ENCODE measurements at regions not wholly inside any gene's neighbourhood (a gene's known extent, or its start where the extent isn't known, plus 50 kb on each side); places are given as distances from the start of the nearest gene placed in this dataset.

DNA sequence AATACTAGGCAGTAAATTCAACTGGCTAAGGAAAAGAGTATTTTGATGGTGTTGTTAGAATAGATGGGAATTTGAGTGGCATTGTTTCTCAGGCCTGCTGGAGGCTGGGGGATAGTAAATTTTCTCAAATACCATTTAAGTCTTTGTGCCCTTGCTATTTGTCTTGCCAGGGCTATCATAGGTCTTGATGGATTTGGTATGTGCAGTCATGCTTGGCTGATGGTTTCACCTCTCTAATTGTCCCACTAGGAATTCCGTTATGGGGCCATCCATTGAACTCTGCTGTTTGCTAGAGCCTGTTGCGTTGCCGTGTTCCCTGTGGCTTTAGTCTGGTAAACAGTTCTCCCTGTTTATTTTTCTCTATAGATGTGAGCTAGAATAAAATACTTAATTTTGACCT is 438.1 kb upstream of the FAM98A start:
- WGBS (ENCODE audit: insufficient coverage), result 100% methylated on average over 1 of the region's 3 CpGs
- ChIA-PET CTCF (no interaction called here), POLR2A (no interaction called here)
- no peaks in the 10 kb centered on the region for H3K9me3 ChIP-seq (ENCODE audit: control extremely low read depth in 1 of 5, control insufficient read depth in 4 of 5, insufficient read depth in 2 of 5, low read depth in 1 of 5, low read length in 4 of 5)
- H3K27ac ChIP-seq (ENCODE audit: insufficient read depth in 1 of 2, low read depth in 1 of 2, low read length in 2 of 2, poor library complexity in 1 of 2, severe bottlenecking in 2 of 2), result no peak overlapping the region
- no peak overlapping the region for H3K4me3 ChIP-seq (ENCODE audit: control insufficient read depth in 1 of 7, extremely low read depth in 1 of 7, insufficient read depth in 4 of 7, low read depth in 2 of 7, low read length in 6 of 7)
- no peaks in the 10 kb centered on the region for H3K4me1 ChIP-seq (ENCODE audit: control extremely low read depth in 1 of 4, control insufficient read depth in 4 of 4, insufficient read depth in 4 of 4, low read length in 3 of 4)
- no peaks in the 10 kb centered on the region for H3K27me3 ChIP-seq (replicated peaks in 2 of 5; ENCODE audit: control insufficient read depth in 4 of 5, insufficient read depth in 5 of 5, low read length in 4 of 5)
- no peak for DNase-seq
- no peaks in the 10 kb centered on the region for H3K36me3 ChIP-seq (ENCODE audit: control insufficient read depth in 4 of 4, insufficient read depth in 4 of 4, low read length in 3 of 4)

DNA sequence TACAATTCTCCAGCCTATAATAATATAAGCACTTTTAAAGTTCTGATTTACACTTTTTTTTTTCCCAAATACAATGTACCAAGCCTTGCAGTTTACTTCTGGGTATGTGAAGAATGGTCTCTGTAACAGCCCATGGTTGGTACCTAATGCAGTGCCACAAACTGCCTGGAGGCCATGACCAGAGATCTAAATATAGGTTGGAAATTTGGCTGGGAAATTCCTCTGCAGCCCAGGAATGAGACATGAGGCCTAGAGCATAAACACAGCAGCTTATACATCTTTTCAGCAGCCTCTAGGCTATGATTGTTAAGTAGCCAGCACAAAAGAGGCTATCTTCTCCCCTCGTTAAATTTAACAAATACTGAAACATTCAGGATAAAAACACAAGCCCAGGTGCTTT is 432.0 kb upstream of the FAM98A start:
- Histone ChIP-seq H3K27ac (ENCODE audit: insufficient read depth in 1 of 2, low read depth in 1 of 2, low read length in 2 of 2, poor library complexity in 1 of 2, severe bottlenecking in 2 of 2) (no peak overlapping the region), H3K4me3 (ENCODE audit: control insufficient read depth in 1 of 7, extremely low read depth in 1 of 7, insufficient read depth in 4 of 7, low read depth in 2 of 7, low read length in 6 of 7) (no peak overlapping the region), H3K36me3 (ENCODE audit: control insufficient read depth in 4 of 4, insufficient read depth in 4 of 4, low read length in 3 of 4) (no peaks in the 10 kb centered on the region), H3K9me3 (ENCODE audit: control extremely low read depth in 1 of 5, control insufficient read depth in 4 of 5, insufficient read depth in 2 of 5, low read depth in 1 of 5, low read length in 4 of 5) (peaks cover 0 to 1% (median 0%) of the 10 kb centered on the region in 5 experiments), H3K4me1 (ENCODE audit: control extremely low read depth in 1 of 4, control insufficient read depth in 4 of 4, insufficient read depth in 4 of 4, low read length in 3 of 4) (no peaks in the 10 kb centered on the region), H3K27me3 (replicated peaks in 2 of 5; ENCODE audit: control insufficient read depth in 4 of 5, insufficient read depth in 5 of 5, low read length in 4 of 5) (no peaks in the 10 kb centered on the region)
- POLR2A ChIA-PET, result no interaction called here
- DNase-seq, result no peak
- WGBS (ENCODE audit: insufficient coverage), result 100% methylated on average over 1 of the region's 1 CpG
- CTCF ChIA-PET, result interaction anchor here (1.4 kb wide), 1 partner anchor 11 kb away, joined by 4 read pairs; no protein-coding TSS in a partner anchor

DNA sequence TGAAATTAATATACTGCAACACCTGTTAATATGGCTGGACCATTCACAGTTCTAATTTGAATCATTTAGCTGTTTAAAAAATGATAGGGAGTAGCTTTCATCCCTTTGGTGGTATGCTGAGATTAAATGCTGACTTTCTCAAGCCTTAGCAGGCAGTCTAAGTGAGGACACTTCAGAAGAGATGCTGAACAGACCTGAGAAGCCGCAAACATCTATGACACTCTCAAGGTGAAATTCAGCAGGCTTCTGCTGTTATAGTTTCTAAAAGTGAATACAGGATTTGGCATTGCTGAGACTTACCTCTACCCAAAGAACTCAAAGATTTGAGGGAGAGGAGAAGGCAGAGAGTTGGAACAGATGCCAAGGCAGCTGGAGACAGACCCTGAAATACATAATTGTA is 431.2 kb upstream of the FAM98A start:
- Histone ChIP-seq H3K4me1 (ENCODE audit: control extremely low read depth in 1 of 4, control insufficient read depth in 4 of 4, insufficient read depth in 4 of 4, low read length in 3 of 4) (no peaks in the 10 kb centered on the region), H3K4me3 (ENCODE audit: control insufficient read depth in 1 of 7, extremely low read depth in 1 of 7, insufficient read depth in 4 of 7, low read depth in 2 of 7, low read length in 6 of 7) (no peak overlapping the region), H3K9me3 (ENCODE audit: control extremely low read depth in 1 of 5, control insufficient read depth in 4 of 5, insufficient read depth in 2 of 5, low read depth in 1 of 5, low read length in 4 of 5) (peaks cover 0 to 1% (median 0%) of the 10 kb centered on the region in 5 experiments), H3K27me3 (replicated peaks in 2 of 5; ENCODE audit: control insufficient read depth in 4 of 5, insufficient read depth in 5 of 5, low read length in 4 of 5) (no peaks in the 10 kb centered on the region), H3K27ac (ENCODE audit: insufficient read depth in 1 of 2, low read depth in 1 of 2, low read length in 2 of 2, poor library complexity in 1 of 2, severe bottlenecking in 2 of 2) (no peak overlapping the region), H3K36me3 (ENCODE audit: control insufficient read depth in 4 of 4, insufficient read depth in 4 of 4, low read length in 3 of 4) (no peaks in the 10 kb centered on the region)
- CTCF ChIA-PET, result no interaction called here
- DNase-seq, result no peak
- WGBS (ENCODE audit: insufficient coverage), result no CpG with 5 or more reads among the region's 1 CpG
- POLR2A ChIA-PET, result no interaction called here

DNA sequence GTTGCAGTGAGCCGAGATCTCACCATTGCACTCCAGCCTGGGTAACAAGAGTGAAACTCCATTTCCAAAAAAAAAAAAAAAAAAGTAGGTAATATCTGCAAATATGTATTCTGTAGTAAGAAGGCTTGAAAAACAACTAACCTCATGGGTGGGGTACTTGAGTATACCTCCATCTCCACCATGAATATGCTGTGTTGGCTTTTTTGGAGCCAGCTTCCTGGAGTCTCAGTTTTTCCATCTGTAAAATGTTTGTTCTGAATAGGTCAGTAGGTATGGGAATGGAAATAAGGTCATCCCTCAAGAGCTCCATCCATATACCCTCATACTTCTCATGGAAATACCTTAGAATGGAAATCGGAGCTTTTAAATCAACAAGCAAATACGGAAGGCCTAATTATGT is 430.0 kb upstream of the FAM98A start:
- H3K9me3 ChIP-seq (ENCODE audit: control extremely low read depth in 1 of 5, control insufficient read depth in 4 of 5, insufficient read depth in 2 of 5, low read depth in 1 of 5, low read length in 4 of 5), result peaks cover 0 to 1% (median 0%) of the 10 kb centered on the region in 5 experiments
- WGBS (ENCODE audit: insufficient coverage), result 59% methylated on average over 2 of the region's 3 CpGs
- DNase-seq, result no peak
- H3K27me3 ChIP-seq (replicated peaks in 2 of 5; ENCODE audit: control insufficient read depth in 4 of 5, insufficient read depth in 5 of 5, low read length in 4 of 5), result no peaks in the 10 kb centered on the region
- POLR2A ChIA-PET, result no interaction called here
- H3K36me3 ChIP-seq (ENCODE audit: control insufficient read depth in 4 of 4, insufficient read depth in 4 of 4, low read length in 3 of 4), result no peaks in the 10 kb centered on the region
- CTCF ChIA-PET, result no interaction called here
- no peak overlapping the region for H3K27ac ChIP-seq (ENCODE audit: insufficient read depth in 1 of 2, low read depth in 1 of 2, low read length in 2 of 2, poor library complexity in 1 of 2, severe bottlenecking in 2 of 2)
- no peaks in the 10 kb centered on the region for H3K4me1 ChIP-seq (ENCODE audit: control extremely low read depth in 1 of 4, control insufficient read depth in 4 of 4, insufficient read depth in 4 of 4, low read length in 3 of 4)
- H3K4me3 ChIP-seq (ENCODE audit: control insufficient read depth in 1 of 7, extremely low read depth in 1 of 7, insufficient read depth in 4 of 7, low read depth in 2 of 7, low read length in 6 of 7), result no peak overlapping the region

DNA sequence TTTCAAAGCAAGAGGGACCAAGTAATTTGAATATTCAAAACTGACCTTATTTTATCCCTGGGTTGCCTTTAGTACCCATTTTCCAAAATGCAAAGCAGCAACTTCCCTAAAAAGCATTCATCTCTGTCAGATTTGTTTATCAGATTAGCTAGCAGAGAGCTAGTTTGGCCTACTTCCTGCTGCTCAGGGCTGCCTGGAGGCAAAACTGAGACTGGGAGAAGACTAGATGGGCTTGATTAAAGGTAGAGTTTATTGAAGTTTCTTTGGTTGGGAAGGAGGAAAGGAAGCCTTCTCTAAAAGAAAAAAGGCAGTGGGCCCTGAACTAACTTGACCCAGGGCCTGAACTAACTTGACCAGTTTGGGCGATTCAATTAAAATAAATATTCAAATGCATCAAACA is 426.1 kb upstream of the FAM98A start:
- DNase-seq, result no peak
- ChIA-PET CTCF (no interaction called here), POLR2A (no interaction called here)
- WGBS (ENCODE audit: insufficient coverage), result no CpG with 5 or more reads among the region's 1 CpG
- Histone ChIP-seq H3K4me1 (ENCODE audit: control extremely low read depth in 1 of 4, control insufficient read depth in 4 of 4, insufficient read depth in 4 of 4, low read length in 3 of 4) (no peaks in the 10 kb centered on the region), H3K27me3 (replicated peaks in 2 of 5; ENCODE audit: control insufficient read depth in 4 of 5, insufficient read depth in 5 of 5, low read length in 4 of 5) (no peaks in the 10 kb centered on the region), H3K27ac (ENCODE audit: insufficient read depth in 1 of 2, low read depth in 1 of 2, low read length in 2 of 2, poor library complexity in 1 of 2, severe bottlenecking in 2 of 2) (no peak overlapping the region), H3K4me3 (ENCODE audit: control insufficient read depth in 1 of 7, extremely low read depth in 1 of 7, insufficient read depth in 4 of 7, low read depth in 2 of 7, low read length in 6 of 7) (no peak overlapping the region), H3K36me3 (ENCODE audit: control insufficient read depth in 4 of 4, insufficient read depth in 4 of 4, low read length in 3 of 4) (no peaks in the 10 kb centered on the region), H3K9me3 (ENCODE audit: control extremely low read depth in 1 of 5, control insufficient read depth in 4 of 5, insufficient read depth in 2 of 5, low read depth in 1 of 5, low read length in 4 of 5) (peaks cover 0 to 1% (median 0%) of the 10 kb centered on the region in 5 experiments)

DNA sequence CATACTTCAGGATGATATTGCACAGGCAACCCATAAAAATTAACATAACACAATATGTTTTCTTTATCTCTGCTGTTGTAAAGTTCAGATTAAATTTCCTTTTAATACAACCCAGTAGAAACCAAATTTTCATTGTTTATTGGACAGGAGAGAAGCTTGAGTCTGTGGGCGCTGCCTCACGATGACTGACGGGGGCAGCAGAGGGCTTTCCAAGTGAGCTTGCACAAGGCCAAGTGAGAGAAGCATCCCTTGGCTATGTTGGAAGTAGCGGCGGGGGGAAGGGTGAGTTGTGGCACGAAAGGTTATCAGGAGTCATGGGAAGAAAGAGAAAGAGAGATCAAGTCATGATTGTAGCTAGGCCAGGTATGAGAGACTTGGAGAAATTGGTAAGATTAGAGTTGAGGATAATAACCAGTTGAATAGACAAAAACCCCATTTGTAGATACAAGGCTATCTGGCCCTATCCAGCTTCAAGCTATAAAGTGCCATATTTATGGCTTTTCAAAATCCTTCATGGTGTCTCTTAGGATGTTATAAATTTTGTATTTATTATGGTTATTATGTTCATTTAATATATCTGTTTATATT is 413.7 kb upstream of the FAM98A start:
- Histone ChIP-seq H3K36me3 (ENCODE audit: control insufficient read depth in 4 of 4, insufficient read depth in 4 of 4, low read length in 3 of 4) (no peaks in the 10 kb centered on the region), H3K4me3 (ENCODE audit: control insufficient read depth in 1 of 7, extremely low read depth in 1 of 7, insufficient read depth in 4 of 7, low read depth in 2 of 7, low read length in 6 of 7) (no peak overlapping the region), H3K4me1 (ENCODE audit: control extremely low read depth in 1 of 4, control insufficient read depth in 4 of 4, insufficient read depth in 4 of 4, low read length in 3 of 4) (no peaks in the 10 kb centered on the region), H3K9me3 (ENCODE audit: control extremely low read depth in 1 of 5, control insufficient read depth in 4 of 5, insufficient read depth in 2 of 5, low read depth in 1 of 5, low read length in 4 of 5) (no peaks in the 10 kb centered on the region), H3K27me3 (replicated peaks in 2 of 5; ENCODE audit: control insufficient read depth in 4 of 5, insufficient read depth in 5 of 5, low read length in 4 of 5) (no peaks in the 10 kb centered on the region), H3K27ac (ENCODE audit: insufficient read depth in 1 of 2, low read depth in 1 of 2, low read length in 2 of 2, poor library complexity in 1 of 2, severe bottlenecking in 2 of 2) (no peak overlapping the region)
- POLR2A ChIA-PET, result interaction anchor here (0.6 kb wide), 1 partner anchor 1344 kb away, joined by 3 read pairs; no protein-coding TSS in a partner anchor
- 18% methylated on average over 3 of the region's 6 CpGs for WGBS (ENCODE audit: insufficient coverage)
- CTCF ChIA-PET, result interaction anchor here (1.4 to 2.2 kb wide), 4 partner anchors 9 to 1399 kb away, joined by 3 to 5 read pairs (median 4); no protein-coding TSS in a partner anchor
- DNase-seq, result peak; percentile 25 to 52 (median 43)

DNA sequence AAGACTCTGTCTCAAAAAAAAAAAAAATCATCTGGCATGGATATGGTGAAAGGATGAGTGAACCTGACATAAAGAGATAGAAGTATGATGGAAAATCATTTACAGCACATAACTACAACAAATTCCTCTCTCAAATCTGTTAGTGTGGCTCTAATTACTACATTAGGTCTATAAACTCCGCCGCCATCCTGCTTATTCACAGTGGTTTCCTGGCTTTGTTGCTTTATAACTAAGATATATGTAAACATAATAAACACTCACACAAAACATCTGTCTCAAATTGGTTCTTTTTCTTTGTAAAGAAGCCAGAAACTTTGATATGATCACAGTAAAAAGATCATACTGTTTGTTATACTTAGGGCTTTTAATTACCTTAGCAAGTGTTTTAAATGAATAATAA is 412.6 kb upstream of the FAM98A start:
- Histone ChIP-seq H3K4me1 (ENCODE audit: control extremely low read depth in 1 of 4, control insufficient read depth in 4 of 4, insufficient read depth in 4 of 4, low read length in 3 of 4) (no peaks in the 10 kb centered on the region), H3K36me3 (ENCODE audit: control insufficient read depth in 4 of 4, insufficient read depth in 4 of 4, low read length in 3 of 4) (no peaks in the 10 kb centered on the region), H3K27ac (ENCODE audit: insufficient read depth in 1 of 2, low read depth in 1 of 2, low read length in 2 of 2, poor library complexity in 1 of 2, severe bottlenecking in 2 of 2) (no peak overlapping the region), H3K4me3 (ENCODE audit: control insufficient read depth in 1 of 7, extremely low read depth in 1 of 7, insufficient read depth in 4 of 7, low read depth in 2 of 7, low read length in 6 of 7) (no peak overlapping the region), H3K27me3 (replicated peaks in 2 of 5; ENCODE audit: control insufficient read depth in 4 of 5, insufficient read depth in 5 of 5, low read length in 4 of 5) (no peaks in the 10 kb centered on the region), H3K9me3 (ENCODE audit: control extremely low read depth in 1 of 5, control insufficient read depth in 4 of 5, insufficient read depth in 2 of 5, low read depth in 1 of 5, low read length in 4 of 5) (no peaks in the 10 kb centered on the region)
- DNase-seq, result no peak
- POLR2A ChIA-PET, result no interaction called here
- no CpG with 5 or more reads among the region's 2 CpGs for WGBS (ENCODE audit: insufficient coverage)
- CTCF ChIA-PET, result interaction anchor here (1.4 kb wide), 1 partner anchor 1400 kb away, joined by 3 read pairs; no protein-coding TSS in a partner anchor

All from common myeloid progenitor, CD34-positive (primary cell).